ENCODE measurements at regions not wholly inside any gene's neighbourhood (a gene's known extent, or its start where the extent isn't known, plus 50 kb on each side); places are given as distances from the start of the nearest gene placed in this dataset.

- FAIRE-seq (no peak), DNase-seq (ENCODE audit: low read depth, low spot score) (no peak)
- dilution Hi-C loops (cut with MboI; ENCODE audit: extremely low pct_ligation_motif_present, low sequenced_read_pairs): no loop called here
- H3K9ac ChIP-seq (replicated peaks; ENCODE audit: extremely low read depth, insufficient read depth, low read length): no peak overlapping the region
- TF ChIP-seq CTCF (IDR thresholded peaks at IDR 0.05; ENCODE audit: extremely low read depth in 1 of 2, insufficient read depth in 1 of 2, low read depth in 1 of 2, low read length in 2 of 2): no peak
- no peak for TF ChIP-seq JUN (IDR thresholded peaks at IDR 0.05; ENCODE audit: borderline replicate concordance, insufficient read depth, insufficient read length, low read depth)
- no peak for TF ChIP-seq POLR2AphosphoS5 (IDR thresholded peaks at IDR 0.05; ENCODE audit: insufficient read depth, low read depth, low read length)
- no peak for TF ChIP-seq GATA2 (IDR thresholded peaks at IDR 0.05; ENCODE audit: insufficient read depth, insufficient read length, low read depth, low read length)
- no peak for TF ChIP-seq POLR2A (IDR thresholded peaks at IDR 0.05; ENCODE audit: low read depth, low read length)
- no peak for TF ChIP-seq EZH2 (IDR thresholded peaks at IDR 0.05; ENCODE audit: borderline replicate concordance, low read depth, low read length, severe bottlenecking)
- TF ChIP-seq FOS (IDR thresholded peaks at IDR 0.05; ENCODE audit: borderline replicate concordance, insufficient read depth, low read length): no peak
- TF ChIP-seq MYC (IDR thresholded peaks at IDR 0.05; ENCODE audit: low read depth, low read length): no peak
- no peak for TF ChIP-seq MAX (IDR thresholded peaks at IDR 0.05; ENCODE audit: insufficient read depth, insufficient read length)
- ChIA-PET POLR2A (no interaction called here), CTCF (interaction anchor here (0.9 to 3.1 kb wide), 5 partner anchors 10 to 103 kb away, joined by 3 to 14 read pairs (median 4); no protein-coding TSS in a partner anchor)
- intact Hi-C loops (cut with micrococcal nuclease): no loop called here
- no peaks in the 10 kb centered on the region for H4K20me1 ChIP-seq (replicated peaks; ENCODE audit: control insufficient read depth, extremely low read depth, insufficient read depth, low read length)
- no peaks in the 10 kb centered on the region for H3K36me3 ChIP-seq (ENCODE audit: control insufficient read depth in 2 of 2, extremely low read depth in 1 of 2, insufficient read depth in 2 of 2, low read length in 2 of 2)
- no peaks in the 10 kb centered on the region for H3K79me2 ChIP-seq (ENCODE audit: control insufficient read depth, insufficient read depth, low read length)
- H3K4me1 ChIP-seq (ENCODE audit: control insufficient read depth, extremely low read depth, insufficient read depth, low read length): no peaks in the 10 kb centered on the region
- no peak overlapping the region for H3K4me2 ChIP-seq (ENCODE audit: insufficient read depth, low read length)
- BruUV-seq (replicated peaks): no TSS peak
- no peaks in the 10 kb centered on the region for H3K9me1 ChIP-seq (replicated peaks; ENCODE audit: control insufficient read depth, extremely low read depth, insufficient read depth, low read length)
- no peak overlapping the region for H2AFZ ChIP-seq (ENCODE audit: low read depth, low read length)
- no peaks in the 10 kb centered on the region for H3K9me3 ChIP-seq (replicated peaks; ENCODE audit: control insufficient read depth, insufficient read depth, low read length)
- no peak overlapping the region for H3K27ac ChIP-seq (ENCODE audit: insufficient read depth, low read depth, low read length)
- H3K27me3 ChIP-seq (ENCODE audit: control insufficient read depth in 2 of 2, insufficient read depth in 2 of 2, low read length in 2 of 2): no peaks in the 10 kb centered on the region
- H3K4me3 ChIP-seq (replicated peaks in 1 of 3; ENCODE audit: insufficient read depth in 1 of 3, low read depth in 1 of 3, low read length in 3 of 3): no peak overlapping the region
These were observed 61.5 kb downstream of the HYCC1 start for GRCh38 chr7:22952306-22953015.
